Astrocyte (in vitro differentiated cells and primary cell): ENCODE measurements at regions not wholly inside any gene's neighbourhood (a gene's known extent, or its start where the extent isn't known, plus 50 kb on each side); places are given as distances from the start of the nearest gene placed in this dataset.
A peak's percentile ranks its signal among the peaks of the same experiment; 100 is the strongest.

ENCODE experiments used
- DNase-seq: peaks from one replicate; pipeline ENCODE4 v3.0.0-alpha.2; 2010; ENCODE audit warnings: low read depth
- FAIRE-seq: peaks from 2 replicates; lab custom pipeline; 2011; peaks lifted over from hg19 to GRCh38; lab: Jason Lieb, UNC
- H2AFZ ChIP-seq: 2 replicates; pipeline ENCODE4 v1.6.0; 2012; ENCODE audit warnings: low read depth, low read length, inconsistent platforms
- H3K27ac ChIP-seq: 2 replicates; pipeline ENCODE4 v1.5.1; 2011; ENCODE audit warnings: low read depth, low read length, inconsistent platforms
- H3K27me3 ChIP-seq: 2 replicates; pipeline ENCODE4 v1.6.0; 2011; ENCODE audit warnings: low read length, inconsistent platforms; ENCODE audit not compliant: insufficient read depth
- H3K36me3 ChIP-seq: 2 replicates; pipeline ENCODE4 v1.5.1; 2011; ENCODE audit warnings: low read length, inconsistent platforms; ENCODE audit not compliant: insufficient read depth
- H3K4me1 ChIP-seq: 2 replicates; pipeline ENCODE4 v1.5.1; 2011; ENCODE audit warnings: low read length, inconsistent platforms; ENCODE audit not compliant: insufficient read depth
- H3K4me2 ChIP-seq: 2 replicates; pipeline ENCODE4 v1.6.0; 2012; ENCODE audit warnings: low read length, inconsistent platforms
- H3K4me3 ChIP-seq: 2 replicates; pipeline ENCODE4 v1.5.1; 2011; ENCODE audit warnings: low read depth, mild to moderate bottlenecking, low read length, inconsistent platforms; ENCODE audit not compliant: insufficient read depth
- H3K79me2 ChIP-seq: 2 replicates; pipeline ENCODE4 v1.6.0; 2012; ENCODE audit warnings: mild to moderate bottlenecking, low read length, inconsistent platforms; ENCODE audit not compliant: insufficient read depth
- H3K9ac ChIP-seq: 2 replicates; pipeline ENCODE4 v1.6.0; 2012; ENCODE audit warnings: mild to moderate bottlenecking, low read length, inconsistent platforms
- H3K9me3 ChIP-seq: 2 replicates; pipeline ENCODE4 v1.5.1; 2012; ENCODE audit warnings: low read depth, mild to moderate bottlenecking, low read length, inconsistent platforms; ENCODE audit not compliant: insufficient read depth
- H4K20me1 ChIP-seq: 2 replicates; pipeline ENCODE4 v1.6.0; 2012; ENCODE audit warnings: low read length, inconsistent platforms; ENCODE audit not compliant: insufficient read depth
- H3K27ac Mint-ChIP-seq: one replicate; pipeline ENCODE4 v1.8.0; 2021; ENCODE audit warnings: mild to moderate bottlenecking, mixed read lengths; ENCODE audit not compliant: unreplicated experiment
- H3K27me3 Mint-ChIP-seq: one replicate; pipeline ENCODE4 v1.8.0; 2021; ENCODE audit warnings: low read depth, mixed read lengths; ENCODE audit not compliant: unreplicated experiment
- H3K36me3 Mint-ChIP-seq: one replicate; pipeline ENCODE4 v1.8.0; 2021; ENCODE audit warnings: low read depth, mixed read lengths; ENCODE audit not compliant: unreplicated experiment
- H3K4me1 Mint-ChIP-seq: one replicate; pipeline ENCODE4 v1.8.0; 2021; ENCODE audit warnings: low read depth, mixed read lengths; ENCODE audit not compliant: unreplicated experiment
- H3K4me3 Mint-ChIP-seq: one replicate; pipeline ENCODE4 v1.8.0; 2021; ENCODE audit warnings: mild to moderate bottlenecking, moderate library complexity, mixed read lengths; ENCODE audit not compliant: unreplicated experiment
- H3K9me3 Mint-ChIP-seq: one replicate; pipeline ENCODE4 v1.8.0; 2021; ENCODE audit warnings: mild to moderate bottlenecking, mixed read lengths; ENCODE audit not compliant: unreplicated experiment
- CTCF ChIP-seq: IDR thresholded peaks from 2 replicates; pipeline ENCODE4 v1.5.1; 2011; ENCODE audit warnings: low read depth, mild to moderate bottlenecking, inconsistent platforms, low read length, moderate library complexity; ENCODE audit not compliant: insufficient read depth
- EZH2 ChIP-seq: IDR thresholded peaks from 2 replicates; pipeline ENCODE4 v1.6.1; 2012; ENCODE audit warnings: mild to moderate bottlenecking, low read length, inconsistent platforms; ENCODE audit not compliant: insufficient read depth

GRCh38 chr1:185593271-185593670 is 140.9 kb upstream of the HMCN1 start:
- no peak overlapping the region for H3K27ac ChIP-seq
- H3K79me2 ChIP-seq: no peaks in the 10 kb centered on the region
- H2AFZ ChIP-seq: no peak overlapping the region
- FAIRE-seq (no peak), DNase-seq (no peak)
- no peak overlapping the region for H3K4me2 ChIP-seq
- H3K9me3 ChIP-seq: no peaks in the 10 kb centered on the region
- no peaks in the 10 kb centered on the region for H3K36me3 ChIP-seq
- no peak overlapping the region for H3K4me3 Mint-ChIP-seq
- H3K36me3 Mint-ChIP-seq: no peaks in the 10 kb centered on the region
- peaks cover 3% of the 10 kb centered on the region for H3K4me1 Mint-ChIP-seq
- TF ChIP-seq CTCF (no peak), EZH2 (no peak)
- H4K20me1 ChIP-seq: no peaks in the 10 kb centered on the region
- no peak overlapping the region for H3K4me3 ChIP-seq
- no peak overlapping the region for H3K27ac Mint-ChIP-seq
- no peaks in the 10 kb centered on the region for H3K27me3 Mint-ChIP-seq
- no peak overlapping the region for H3K9ac ChIP-seq
- H3K9me3 Mint-ChIP-seq: no peaks in the 10 kb centered on the region
- no peaks in the 10 kb centered on the region for H3K4me1 ChIP-seq
- no peaks in the 10 kb centered on the region for H3K27me3 ChIP-seq

GRCh38 chr1:185585770-185586169 is 148.4 kb upstream of the HMCN1 start:
- DNase-seq (no peak), FAIRE-seq (no peak)
- Mint-ChIP-seq H3K4me1 (peaks cover 5% of the 10 kb centered on the region), H3K27ac (no peak overlapping the region), H3K9me3 (peaks cover 29% of the 10 kb centered on the region), H3K4me3 (no peak overlapping the region), H3K36me3 (no peaks in the 10 kb centered on the region), H3K27me3 (no peaks in the 10 kb centered on the region)
- no peak overlapping the region for H2AFZ ChIP-seq
- no peaks in the 10 kb centered on the region for H3K27me3 ChIP-seq
- H3K79me2 ChIP-seq: no peaks in the 10 kb centered on the region
- peaks cover 4% of the 10 kb centered on the region for H3K9me3 ChIP-seq
- no peaks in the 10 kb centered on the region for H3K4me1 ChIP-seq
- H3K4me3 ChIP-seq: no peak overlapping the region
- H3K36me3 ChIP-seq: no peaks in the 10 kb centered on the region
- no peak overlapping the region for H3K27ac ChIP-seq
- no peak overlapping the region for H3K9ac ChIP-seq
- no peak overlapping the region for H3K4me2 ChIP-seq
- TF ChIP-seq CTCF: no peak
- no peak for TF ChIP-seq EZH2
- H4K20me1 ChIP-seq: no peaks in the 10 kb centered on the region

GRCh38 chr1:185581961-185582725 is 152.0 kb upstream of the HMCN1 start:
- H3K4me3 ChIP-seq: no peak overlapping the region
- no peak overlapping the region for H2AFZ ChIP-seq
- peaks cover 53% of the 10 kb centered on the region for H3K9me3 Mint-ChIP-seq
- no peak for TF ChIP-seq CTCF
- TF ChIP-seq EZH2: no peak
- H3K27me3 Mint-ChIP-seq: no peaks in the 10 kb centered on the region
- H3K36me3 Mint-ChIP-seq: peaks cover 7% of the 10 kb centered on the region
- no peaks in the 10 kb centered on the region for H3K79me2 ChIP-seq
- H3K36me3 ChIP-seq: no peaks in the 10 kb centered on the region
- FAIRE-seq (peak; percentile 17), DNase-seq (peak; percentile 25)
- no peaks in the 10 kb centered on the region for H4K20me1 ChIP-seq
- H3K4me1 ChIP-seq: no peaks in the 10 kb centered on the region
- H3K4me2 ChIP-seq: no peak overlapping the region
- no peak overlapping the region for H3K9ac ChIP-seq
- H3K4me3 Mint-ChIP-seq: no peak overlapping the region
- H3K27ac ChIP-seq: no peak overlapping the region
- no peak overlapping the region for H3K27ac Mint-ChIP-seq
- H3K9me3 ChIP-seq: peaks cover 4% of the 10 kb centered on the region
- H3K27me3 ChIP-seq: no peaks in the 10 kb centered on the region
- peaks cover 5% of the 10 kb centered on the region for H3K4me1 Mint-ChIP-seq
